ENCODE measurements at regions not wholly inside any gene's neighbourhood (a gene's known extent, or its start where the extent isn't known, plus 50 kb on each side); places are given as distances from the start of the nearest gene placed in this dataset.

GRCh38 chr6:11349880-11350279 lies 117.4 kb upstream of the NEDD9 start:
- Histone ChIP-seq H3K9me3 (ENCODE audit: insufficient read depth, low read depth, low read length) (no peaks in the 10 kb centered on the region), H3K27me3 (ENCODE audit: insufficient read depth, low read length) (no peaks in the 10 kb centered on the region), H3K9ac (ENCODE audit: low read depth, low read length) (no peak overlapping the region), H3K4me3 (ENCODE audit: low read length) (no peak overlapping the region), H3K27ac (ENCODE audit: low read depth, low read length) (no peak overlapping the region), H3K4me1 (ENCODE audit: insufficient read depth, low read length) (no peaks in the 10 kb centered on the region), H3K36me3 (ENCODE audit: insufficient read depth, low read length) (no peaks in the 10 kb centered on the region)

- Histone ChIP-seq H3K9ac (ENCODE audit: low read depth, low read length) (no peak overlapping the region), H3K9me3 (ENCODE audit: insufficient read depth, low read depth, low read length) (no peaks in the 10 kb centered on the region), H3K27me3 (ENCODE audit: insufficient read depth, low read length) (no peaks in the 10 kb centered on the region), H3K4me3 (ENCODE audit: low read length) (no peak overlapping the region), H3K4me1 (ENCODE audit: insufficient read depth, low read length) (no peaks in the 10 kb centered on the region), H3K27ac (ENCODE audit: low read depth, low read length) (no peak overlapping the region), H3K36me3 (ENCODE audit: insufficient read depth, low read length) (no peaks in the 10 kb centered on the region)
- 89% methylated on average over 1 of the region's 1 CpG for WGBS
These were observed 114.0 kb upstream of the NEDD9 start for GRCh38 chr6:11346516-11346915.

DNA sequence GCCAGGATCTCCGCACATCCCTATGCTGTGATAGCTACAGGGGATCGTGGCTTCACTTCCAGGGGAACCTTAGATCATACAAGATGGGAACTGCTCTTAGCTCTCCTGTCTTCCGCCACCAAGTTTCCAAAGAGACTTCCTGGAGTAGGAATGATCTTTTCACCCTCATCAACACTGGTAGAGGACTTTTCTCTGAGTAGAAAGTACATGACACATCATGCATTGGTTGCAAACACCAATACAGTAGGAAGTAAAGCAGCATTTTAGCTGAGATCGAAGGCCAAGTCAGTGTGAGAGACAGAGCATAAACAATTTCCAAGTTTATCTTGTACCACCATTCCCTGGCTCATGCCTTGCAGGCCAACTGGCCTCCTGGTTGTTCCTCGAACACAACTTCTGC lies 113.1 kb upstream of the NEDD9 start:
- Histone ChIP-seq H3K9me3 (ENCODE audit: insufficient read depth, low read depth, low read length) (no peaks in the 10 kb centered on the region), H3K9ac (ENCODE audit: low read depth, low read length) (no peak overlapping the region), H3K4me3 (ENCODE audit: low read length) (no peak overlapping the region), H3K36me3 (ENCODE audit: insufficient read depth, low read length) (no peaks in the 10 kb centered on the region), H3K27me3 (ENCODE audit: insufficient read depth, low read length) (no peaks in the 10 kb centered on the region), H3K4me1 (ENCODE audit: insufficient read depth, low read length) (no peaks in the 10 kb centered on the region), H3K27ac (ENCODE audit: low read depth, low read length) (no peak overlapping the region)
- WGBS, result 94% methylated on average over 5 of the region's 5 CpGs

DNA sequence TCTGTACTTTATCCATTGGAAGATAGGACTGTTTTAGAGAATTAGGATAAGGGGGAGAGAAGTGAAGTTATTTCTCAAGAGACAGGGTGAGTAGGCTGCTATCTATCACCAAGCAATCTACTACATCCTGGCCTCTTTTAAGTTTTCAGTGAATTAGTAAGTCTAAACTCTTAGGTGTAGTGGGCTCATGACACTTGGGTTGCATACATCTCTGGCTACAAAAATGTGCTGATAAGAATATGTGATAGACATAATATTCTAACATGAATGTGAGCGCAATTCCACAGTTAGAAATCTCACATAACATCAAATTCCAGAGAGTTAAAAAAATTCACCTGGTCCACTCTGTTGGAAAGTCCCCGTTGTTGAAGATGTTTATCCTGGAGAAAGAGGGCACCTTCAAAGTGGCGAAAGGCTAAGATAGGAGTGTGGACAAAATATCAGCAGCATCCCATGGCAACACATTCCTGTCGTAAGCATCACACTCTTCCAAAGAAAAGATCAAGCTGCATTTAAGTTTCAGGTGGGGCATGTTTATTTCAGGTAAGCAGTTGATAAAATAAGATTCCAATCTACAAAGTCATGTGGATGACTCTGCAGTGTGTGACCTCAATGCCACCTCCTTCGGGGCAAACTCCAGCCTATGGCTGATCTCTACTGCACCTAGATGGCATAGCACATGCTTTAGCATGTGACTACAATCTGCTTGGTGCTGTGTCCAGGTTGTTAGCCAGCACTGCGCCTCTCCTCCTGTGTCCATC lies 111.7 kb upstream of the NEDD9 start:
- Histone ChIP-seq H3K9me3 (ENCODE audit: insufficient read depth, low read depth, low read length) (no peaks in the 10 kb centered on the region), H3K27me3 (ENCODE audit: insufficient read depth, low read length) (no peaks in the 10 kb centered on the region), H3K4me3 (ENCODE audit: low read length) (no peak overlapping the region), H3K9ac (ENCODE audit: low read depth, low read length) (no peak overlapping the region), H3K27ac (ENCODE audit: low read depth, low read length) (no peak overlapping the region), H3K36me3 (ENCODE audit: insufficient read depth, low read length) (no peaks in the 10 kb centered on the region), H3K4me1 (ENCODE audit: insufficient read depth, low read length) (no peaks in the 10 kb centered on the region)
- WGBS, result 96% methylated on average over 4 of the region's 6 CpGs

DNA sequence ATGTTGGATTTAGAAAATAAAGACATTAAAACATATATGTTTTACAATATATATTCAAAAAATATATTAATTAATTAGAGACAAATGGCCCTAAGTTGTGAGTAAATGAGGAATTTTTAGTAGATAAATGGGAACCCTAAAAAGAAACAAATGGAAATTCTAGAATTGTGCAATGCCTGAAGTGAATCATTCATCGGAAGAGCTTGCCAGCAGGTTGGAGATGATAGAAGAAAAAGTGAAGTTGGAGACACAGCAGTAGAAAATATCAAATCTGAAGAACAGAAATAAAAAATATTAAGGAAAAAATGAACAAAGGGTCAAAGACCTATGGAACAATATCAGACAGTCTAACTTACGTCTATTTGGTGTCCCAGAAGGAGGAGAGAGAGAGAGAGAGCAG lies 109.4 kb upstream of the NEDD9 start:
- Histone ChIP-seq H3K27me3 (ENCODE audit: insufficient read depth, low read length) (no peaks in the 10 kb centered on the region), H3K4me3 (ENCODE audit: low read length) (no peak overlapping the region), H3K9me3 (ENCODE audit: insufficient read depth, low read depth, low read length) (no peaks in the 10 kb centered on the region), H3K36me3 (ENCODE audit: insufficient read depth, low read length) (no peaks in the 10 kb centered on the region), H3K9ac (ENCODE audit: low read depth, low read length) (no peak overlapping the region), H3K4me1 (ENCODE audit: insufficient read depth, low read length) (no peaks in the 10 kb centered on the region), H3K27ac (ENCODE audit: low read depth, low read length) (no peak overlapping the region)
- WGBS, result 91% methylated on average over 2 of the region's 2 CpGs

DNA sequence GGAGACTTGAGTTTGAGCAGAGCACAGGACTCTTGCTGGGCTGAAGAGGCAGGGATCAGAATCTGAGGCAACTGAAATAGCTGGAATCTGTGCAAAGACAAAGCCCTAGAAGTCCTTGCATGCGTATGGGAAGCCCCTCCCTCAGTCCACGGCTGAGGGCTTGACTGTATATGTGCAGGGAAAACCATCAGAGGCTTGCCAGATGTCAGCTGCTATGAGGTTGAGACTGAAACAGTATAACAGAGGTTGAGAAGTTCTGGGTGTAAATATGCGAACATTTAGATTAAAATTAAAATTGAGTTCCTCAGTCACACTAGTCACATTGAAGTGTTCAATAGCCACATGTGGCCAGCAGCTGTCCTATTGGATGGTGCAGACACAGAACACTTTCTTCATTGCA lies 108.8 kb upstream of the NEDD9 start:
- Histone ChIP-seq H3K9ac (ENCODE audit: low read depth, low read length) (no peak overlapping the region), H3K27me3 (ENCODE audit: insufficient read depth, low read length) (no peaks in the 10 kb centered on the region), H3K36me3 (ENCODE audit: insufficient read depth, low read length) (no peaks in the 10 kb centered on the region), H3K4me3 (ENCODE audit: low read length) (no peak overlapping the region), H3K9me3 (ENCODE audit: insufficient read depth, low read depth, low read length) (no peaks in the 10 kb centered on the region), H3K27ac (ENCODE audit: low read depth, low read length) (no peak overlapping the region), H3K4me1 (ENCODE audit: insufficient read depth, low read length) (no peaks in the 10 kb centered on the region)
- 91% methylated on average over 3 of the region's 3 CpGs for WGBS

GRCh38 chr6:11339380-11339779 lies 106.9 kb upstream of the NEDD9 start:
- no peak overlapping the region for H3K4me3 ChIP-seq (ENCODE audit: low read length)
- no peaks in the 10 kb centered on the region for H3K36me3 ChIP-seq (ENCODE audit: insufficient read depth, low read length)
- H3K27ac ChIP-seq (ENCODE audit: low read depth, low read length), result no peak overlapping the region
- 96% methylated on average over 1 of the region's 1 CpG for WGBS
- H3K4me1 ChIP-seq (ENCODE audit: insufficient read depth, low read length), result no peaks in the 10 kb centered on the region
- no peak overlapping the region for H3K9ac ChIP-seq (ENCODE audit: low read depth, low read length)
- H3K27me3 ChIP-seq (ENCODE audit: insufficient read depth, low read length), result no peaks in the 10 kb centered on the region
- no peaks in the 10 kb centered on the region for H3K9me3 ChIP-seq (ENCODE audit: insufficient read depth, low read depth, low read length)

- no peaks in the 10 kb centered on the region for H3K9me3 ChIP-seq (ENCODE audit: insufficient read depth, low read depth, low read length)
- WGBS, result 92% methylated on average over 5 of the region's 5 CpGs
- no peak overlapping the region for H3K9ac ChIP-seq (ENCODE audit: low read depth, low read length)
- no peaks in the 10 kb centered on the region for H3K36me3 ChIP-seq (ENCODE audit: insufficient read depth, low read length)
- no peak overlapping the region for H3K27ac ChIP-seq (ENCODE audit: low read depth, low read length)
- H3K27me3 ChIP-seq (ENCODE audit: insufficient read depth, low read length), result no peaks in the 10 kb centered on the region
- H3K4me3 ChIP-seq (ENCODE audit: low read length), result no peak overlapping the region
- no peaks in the 10 kb centered on the region for H3K4me1 ChIP-seq (ENCODE audit: insufficient read depth, low read length)
These were observed 104.8 kb upstream of the NEDD9 start for GRCh38 chr6:11337306-11337705.

DNA sequence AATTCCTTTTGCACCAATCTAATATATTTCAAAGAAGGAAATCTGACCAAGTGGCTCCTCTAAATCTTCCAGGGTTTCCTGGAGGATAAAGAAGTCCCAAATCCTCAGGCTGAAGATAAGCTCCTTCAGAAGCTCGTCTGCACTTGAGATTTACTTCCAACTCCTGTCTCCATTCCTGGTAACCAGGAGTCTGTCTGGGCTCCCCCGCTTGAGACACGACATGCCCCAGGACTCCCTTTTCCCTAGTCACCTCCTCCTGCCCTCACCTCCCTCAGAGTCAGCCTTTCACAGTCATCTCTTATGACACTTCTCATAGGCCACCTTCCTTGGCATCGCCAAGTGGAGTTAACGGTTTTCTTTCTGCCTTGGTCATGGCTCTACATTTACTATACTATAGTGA lies 103.4 kb upstream of the NEDD9 start:
- Histone ChIP-seq H3K4me3 (ENCODE audit: low read length) (no peak overlapping the region), H3K9ac (ENCODE audit: low read depth, low read length) (no peak overlapping the region), H3K27me3 (ENCODE audit: insufficient read depth, low read length) (no peaks in the 10 kb centered on the region), H3K4me1 (ENCODE audit: insufficient read depth, low read length) (no peaks in the 10 kb centered on the region), H3K9me3 (ENCODE audit: insufficient read depth, low read depth, low read length) (no peaks in the 10 kb centered on the region), H3K27ac (ENCODE audit: low read depth, low read length) (no peak overlapping the region), H3K36me3 (ENCODE audit: insufficient read depth, low read length) (no peaks in the 10 kb centered on the region)
- WGBS, result 96% methylated on average over 4 of the region's 5 CpGs

DNA sequence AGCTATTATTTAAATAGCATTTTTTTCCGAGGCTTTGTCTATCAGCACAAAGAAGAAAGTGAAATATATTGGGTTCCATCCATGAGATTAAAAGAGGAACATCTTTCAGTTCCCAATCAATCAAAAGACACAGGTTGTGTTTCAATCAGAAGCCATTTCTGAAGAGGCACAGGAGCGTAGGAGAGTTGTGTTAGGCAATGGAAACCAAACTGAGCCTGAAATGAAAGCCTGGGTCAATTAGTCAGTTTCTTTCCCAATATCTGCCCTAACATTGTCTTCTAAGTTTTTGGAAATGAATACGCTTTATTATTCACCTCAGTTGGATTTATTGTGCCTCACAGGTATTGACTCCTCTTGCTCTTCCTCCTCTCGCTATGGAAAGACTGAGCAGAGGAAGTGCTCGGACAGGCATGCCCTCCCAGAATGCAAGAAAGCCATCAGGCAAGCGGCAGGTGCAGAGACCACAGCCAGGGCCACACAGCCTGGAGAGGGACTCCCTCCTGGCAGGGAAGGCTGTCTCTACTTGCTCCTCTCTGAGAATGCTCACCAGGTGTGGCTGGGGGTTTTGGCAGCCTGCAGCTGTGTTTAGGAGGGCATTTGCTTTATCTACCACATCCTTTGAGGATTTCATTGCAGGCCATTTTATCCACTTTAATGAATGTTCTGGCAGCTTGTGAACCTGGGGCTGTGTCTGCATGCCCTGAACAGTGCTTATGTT lies 100.8 kb upstream of the NEDD9 start:
- H3K36me3 ChIP-seq (ENCODE audit: insufficient read depth, low read length), result no peaks in the 10 kb centered on the region
- H3K9me3 ChIP-seq (ENCODE audit: insufficient read depth, low read depth, low read length), result no peaks in the 10 kb centered on the region
- no peak overlapping the region for H3K4me3 ChIP-seq (ENCODE audit: low read length)
- H3K4me1 ChIP-seq (ENCODE audit: insufficient read depth, low read length), result no peaks in the 10 kb centered on the region
- no peak overlapping the region for H3K27ac ChIP-seq (ENCODE audit: low read depth, low read length)
- WGBS, result 86% methylated on average over 6 of the region's 6 CpGs
- no peaks in the 10 kb centered on the region for H3K27me3 ChIP-seq (ENCODE audit: insufficient read depth, low read length)
- H3K9ac ChIP-seq (ENCODE audit: low read depth, low read length), result no peak overlapping the region

- Histone ChIP-seq H3K4me3 (ENCODE audit: low read length) (no peak overlapping the region), H3K4me1 (ENCODE audit: insufficient read depth, low read length) (no peaks in the 10 kb centered on the region), H3K9ac (ENCODE audit: low read depth, low read length) (no peak overlapping the region), H3K27ac (ENCODE audit: low read depth, low read length) (no peak overlapping the region), H3K36me3 (ENCODE audit: insufficient read depth, low read length) (no peaks in the 10 kb centered on the region), H3K9me3 (ENCODE audit: insufficient read depth, low read depth, low read length) (no peaks in the 10 kb centered on the region), H3K27me3 (ENCODE audit: insufficient read depth, low read length) (no peaks in the 10 kb centered on the region)
- WGBS, result 95% methylated on average over 7 of the region's 7 CpGs
These were observed 100.0 kb upstream of the NEDD9 start for GRCh38 chr6:11332463-11332862.
